Fibroblast of upper back skin (primary cell): ENCODE measurements at regions not wholly inside any gene's neighbourhood (a gene's known extent, or its start where the extent isn't known, plus 50 kb on each side); places are given as distances from the start of the nearest gene placed in this dataset.

Experiments used
- DNase-seq: peaks from one replicate; pipeline ENCODE4 v3.0.0-alpha.2; 2013

GRCh38 chr5:143488381-143488780 lies 84.9 kb upstream of the NR3C1 start:
- DNase-seq, result no peak

- no peak for DNase-seq
Measured at GRCh38 chr5:143484601-143485000, 81.1 kb upstream of the NR3C1 start.

- DNase-seq, result no peak
Measured at GRCh38 chr5:143481697-143482531, 78.4 kb upstream of the NR3C1 start.

GRCh38 chr5:143480001-143480400 lies 76.5 kb upstream of the NR3C1 start:
- DNase-seq, result no peak

GRCh38 chr5:143479394-143479793 lies 75.9 kb upstream of the NR3C1 start:
- no peak for DNase-seq

GRCh38 chr5:143476601-143477211 lies 73.2 kb upstream of the NR3C1 start:
- DNase-seq, result no peak

GRCh38 chr5:143474616-143475015 lies 71.1 kb upstream of the NR3C1 start:
- peak; percentile 41 for DNase-seq

GRCh38 chr5:143473481-143473880 lies 70.0 kb upstream of the NR3C1 start:
- DNase-seq, result no peak

GRCh38 chr5:143472576-143472975 lies 69.1 kb upstream of the NR3C1 start:
- no peak for DNase-seq

- DNase-seq, result peak; percentile 28
Measured at GRCh38 chr5:143471666-143472464, 68.4 kb upstream of the NR3C1 start.

- DNase-seq, result peak; percentile 66
Measured at GRCh38 chr5:143471041-143471509, 67.6 kb upstream of the NR3C1 start.

GRCh38 chr5:143470120-143470519 lies 66.6 kb upstream of the NR3C1 start:
- no peak for DNase-seq

- no peak for DNase-seq
Measured at GRCh38 chr5:143469125-143469524, 65.6 kb upstream of the NR3C1 start.

- DNase-seq, result no peak
Measured at GRCh38 chr5:143466632-143467031, 63.1 kb upstream of the NR3C1 start.

GRCh38 chr5:143464723-143465490 lies 61.4 kb upstream of the NR3C1 start:
- no peak for DNase-seq

GRCh38 chr5:143462431-143462830 lies 58.9 kb upstream of the NR3C1 start:
- DNase-seq, result no peak

GRCh38 chr5:143459433-143459832 lies 55.9 kb upstream of the NR3C1 start:
- DNase-seq, result no peak

- DNase-seq, result peak; percentile 49
Measured at GRCh38 chr5:143456952-143457547, 53.6 kb upstream of the NR3C1 start.

- DNase-seq, result no peak
Measured at GRCh38 chr5:143454936-143455516, 51.5 kb upstream of the NR3C1 start.

GRCh38 chr5:143453720-143454119 lies 50.2 kb upstream of the NR3C1 start:
- DNase-seq, result no peak
